Thymus (tissue), 11 donors: ENCODE measurements at regions not wholly inside any gene's neighbourhood (a gene's known extent, or its start where the extent isn't known, plus 50 kb on each side); places are given as distances from the start of the nearest gene placed in this dataset.
"Not testable (repeated sequence)": the region's sequence is repeated elsewhere in the genome, so short reads cannot be mapped to it uniquely, and the experiment has no call there.

Experiments used
- DNase-seq, 9 donors: peaks; one replicate each; pipeline ENCODE4 v3.0.0-alpha.2; 2013; ENCODE audit warnings: low spot score in 9 of 9, low read depth in 6 of 9, missing footprints in 1 of 9
- H3K27ac ChIP-seq, 2 donors: one replicate each; pipeline ENCODE4 v1.5.1; 2013; ENCODE audit warnings: control low read depth in 1 of 2, low read depth in 1 of 2, low read length in 1 of 2, mild to moderate bottlenecking in 1 of 2, moderate library complexity in 1 of 2
- H3K27me3 ChIP-seq, 2 donors: one replicate each; pipeline ENCODE4 v1.5.1; 2013; ENCODE audit warnings: low read length in 1 of 2; ENCODE audit not compliant: control insufficient read depth in 2 of 2, insufficient read depth in 1 of 2
- H3K36me3 ChIP-seq, 2 donors: one replicate each; pipeline ENCODE4 v1.5.1; 2013; ENCODE audit warnings: low read length in 1 of 2, mild to moderate bottlenecking in 1 of 2, moderate library complexity in 1 of 2; ENCODE audit not compliant: control insufficient read depth in 2 of 2, insufficient read depth in 2 of 2
- H3K4me1 ChIP-seq, 2 donors: one replicate each; pipeline ENCODE4 v1.5.1; 2013; ENCODE audit warnings: low read length in 2 of 2; ENCODE audit not compliant: control insufficient read depth in 2 of 2, insufficient read depth in 2 of 2
- H3K4me3 ChIP-seq, 2 donors: one replicate each; pipeline ENCODE4 v1.5.1; 2013; ENCODE audit warnings: low read length in 2 of 2, control low read depth in 1 of 2, mild to moderate bottlenecking in 1 of 2
- H3K9me3 ChIP-seq, 2 donors: one replicate each; pipeline ENCODE4 v1.5.1; 2013; ENCODE audit warnings: low read length in 1 of 2, mild to moderate bottlenecking in 1 of 2; ENCODE audit not compliant: control insufficient read depth in 2 of 2, insufficient read depth in 1 of 2
- WGBS: extraction: QIAGEN DNeasy Blood & Tissue Kit; methylation state at CpG from one replicate; pipeline ENCODE4 v1.1.7; 2013; 5-methylcytosine and 5-hydroxymethylcytosine counted together
- donor health status: healthy.

- 87% methylated on average over 2 of the region's 2 CpGs for WGBS
- Histone ChIP-seq H3K9me3 (peaks cover 0 to 4% of the 10 kb centered on the region in 2 donors), H3K4me3 (no peak overlapping the region), H3K27ac (no peak overlapping the region), H3K4me1 (no peaks in the 10 kb centered on the region), H3K27me3 (no peaks in the 10 kb centered on the region), H3K36me3 (no peaks in the 10 kb centered on the region)
- DNase-seq = no peak
These were observed 311.7 kb upstream of the HTR2C start for GRCh38 chrX:114272096-114272686.

- 85% methylated on average over 13 of the region's 21 CpGs for WGBS
These were observed 313.5 kb upstream of the HTR2C start for GRCh38 chrX:114270371-114270770.

GRCh38 chrX:114268643-114269042, 315.2 kb upstream of the HTR2C start:
- Histone ChIP-seq H3K4me1 (no peaks in the 10 kb centered on the region), H3K27ac (no peak overlapping the region), H3K4me3 (no peak overlapping the region), H3K36me3 (no peaks in the 10 kb centered on the region), H3K9me3 (peaks cover 0 to 4% of the 10 kb centered on the region in 2 donors), H3K27me3 (no peaks in the 10 kb centered on the region)
- 74% methylated on average over 3 of the region's 3 CpGs for WGBS
- DNase-seq = no peak

More at GRCh38 chrX:114270371-114270770, 313.5 kb upstream of the HTR2C start:
- not testable (repeated sequence) for DNase-seq, H3K4me3 ChIP-seq, H3K27ac ChIP-seq, H3K36me3 ChIP-seq, H3K27me3 ChIP-seq, H3K9me3 ChIP-seq, H3K4me1 ChIP-seq

- no peaks in the 10 kb centered on the region for H3K27me3 ChIP-seq
- DNase-seq = no peak
- 21% methylated on average over 5 of the region's 5 CpGs for WGBS
- H3K27ac ChIP-seq = no peak overlapping the region
- H3K9me3 ChIP-seq = peaks cover 0 to 4% of the 10 kb centered on the region in 2 donors
- no peaks in the 10 kb centered on the region for H3K36me3 ChIP-seq
- H3K4me3 ChIP-seq = no peak overlapping the region
- no peaks in the 10 kb centered on the region for H3K4me1 ChIP-seq
These were observed 316.7 kb upstream of the HTR2C start for GRCh38 chrX:114267142-114267541.

- Histone ChIP-seq H3K9me3 (no peaks in the 10 kb centered on the region), H3K27me3 (no peaks in the 10 kb centered on the region), H3K27ac (no peak overlapping the region), H3K4me1 (no peaks in the 10 kb centered on the region), H3K36me3 (no peaks in the 10 kb centered on the region), H3K4me3 (no peak overlapping the region)
- WGBS = 18% methylated on average over 3 of the region's 3 CpGs
- no peak for DNase-seq
These were observed 331.7 kb upstream of the HTR2C start for GRCh38 chrX:114252186-114252585.

DNA sequence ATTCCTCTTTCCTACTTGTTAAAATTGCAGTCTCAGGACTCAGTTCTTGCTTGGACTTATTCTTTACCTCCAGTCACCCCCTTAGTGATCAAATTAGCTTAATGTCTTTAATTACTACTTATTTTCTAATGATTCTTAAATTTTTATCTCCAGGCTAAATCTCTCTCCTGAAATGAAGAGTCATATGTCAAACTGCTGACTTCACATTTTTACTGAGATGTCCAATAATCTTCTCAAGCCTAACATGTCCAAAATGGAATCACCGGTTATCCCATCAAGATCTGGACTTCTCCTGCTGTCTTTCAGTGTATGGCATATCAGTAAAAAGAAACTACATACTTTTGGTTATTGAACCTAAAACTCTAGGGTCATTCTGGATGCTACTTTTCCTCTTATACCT, 332.3 kb upstream of the HTR2C start:
- no peak for DNase-seq
- H3K27me3 ChIP-seq = no peaks in the 10 kb centered on the region
- WGBS = 100% methylated on average over 1 of the region's 1 CpG

DNA sequence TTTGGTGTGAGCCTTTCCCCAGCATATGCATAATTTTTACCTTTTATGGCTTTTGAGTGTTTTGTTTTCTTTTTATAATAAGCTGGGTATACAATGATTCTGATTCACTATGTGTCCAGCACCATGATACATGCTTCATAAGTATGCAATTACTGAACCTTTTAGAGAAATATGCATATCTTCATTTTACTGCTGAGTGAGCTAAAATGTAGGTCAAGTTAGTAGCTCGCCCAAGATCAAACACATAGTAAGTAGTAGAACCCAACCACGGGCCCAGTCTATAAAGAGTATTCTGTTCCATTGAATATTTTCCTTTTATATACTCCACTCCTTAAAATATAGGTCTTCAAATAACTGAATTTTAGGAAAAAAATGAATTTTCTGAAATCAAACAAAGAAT, 362.4 kb upstream of the HTR2C start:
- no peak for DNase-seq
- no peaks in the 10 kb centered on the region for H3K4me1 ChIP-seq

More for the DNA sequence above, 332.3 kb upstream of the HTR2C start:
- H3K4me1 ChIP-seq = no peaks in the 10 kb centered on the region
- no peak overlapping the region for H3K4me3 ChIP-seq
- no peaks in the 10 kb centered on the region for H3K9me3 ChIP-seq
- no peaks in the 10 kb centered on the region for H3K36me3 ChIP-seq
- no peak overlapping the region for H3K27ac ChIP-seq

DNA sequence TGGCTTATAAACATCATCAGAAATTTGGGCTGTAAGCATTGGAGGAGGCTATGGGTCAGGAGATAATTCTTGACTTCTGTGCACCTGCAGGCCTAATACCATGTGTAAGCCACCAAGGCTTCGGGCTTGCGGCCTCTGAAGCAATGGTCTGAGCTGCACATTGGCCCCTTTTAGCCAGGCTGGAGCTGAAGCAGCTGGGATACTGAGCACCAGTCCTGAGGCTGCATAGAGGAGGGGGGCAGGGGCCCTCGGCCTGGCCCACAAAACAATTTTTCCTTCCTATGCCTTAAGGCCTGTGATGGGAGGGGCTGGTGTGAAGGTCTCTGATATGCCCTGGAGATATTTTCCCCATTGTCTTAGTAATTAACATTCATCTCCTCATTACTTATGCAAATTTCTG, 373.0 kb upstream of the HTR2C start:
- 98% methylated on average over 3 of the region's 3 CpGs for WGBS
- H3K27ac ChIP-seq = no peak overlapping the region
- H3K27me3 ChIP-seq = no peaks in the 10 kb centered on the region
- DNase-seq = no peak
- no peaks in the 10 kb centered on the region for H3K4me1 ChIP-seq
- no peaks in the 10 kb centered on the region for H3K36me3 ChIP-seq
- no peak overlapping the region for H3K4me3 ChIP-seq
- H3K9me3 ChIP-seq = peaks cover 0 to 2% of the 10 kb centered on the region in 2 donors

More for the DNA sequence above, 362.4 kb upstream of the HTR2C start:
- H3K9me3 ChIP-seq = no peaks in the 10 kb centered on the region
- no peak overlapping the region for H3K4me3 ChIP-seq
- WGBS = 94% methylated on average over 2 of the region's 2 CpGs
- no peaks in the 10 kb centered on the region for H3K36me3 ChIP-seq
- no peak overlapping the region for H3K27ac ChIP-seq
- no peaks in the 10 kb centered on the region for H3K27me3 ChIP-seq

GRCh38 chrX:114201622-114202021, 382.3 kb upstream of the HTR2C start:
- Histone ChIP-seq H3K9me3 (peaks cover 0 to under 1% of the 10 kb centered on the region in 2 donors), H3K36me3 (no peaks in the 10 kb centered on the region), H3K27ac (no peak overlapping the region), H3K4me1 (no peaks in the 10 kb centered on the region), H3K4me3 (no peak overlapping the region), H3K27me3 (no peaks in the 10 kb centered on the region)
- no peak for DNase-seq
- WGBS = 91% methylated on average over 4 of the region's 4 CpGs
